Stimulated activated CD4-positive, alpha-beta T cell treated with anti-CD3 and anti-CD28 coated beads, Interleukin-15, amount 100 ng/mL, for 48 hours (primary cell): ENCODE measurements at regions not wholly inside any gene's neighbourhood (a gene's known extent, or its start where the extent isn't known, plus 50 kb on each side); places are given as distances from the start of the nearest gene placed in this dataset.

ENCODE experiments used
- DNase-seq, 2 donors: peaks; one replicate each; pipeline ENCODE4 v3.0.0-alpha.2; 2020; ENCODE audit warnings: low read depth in 2 of 2

GRCh38 chr4:124529131-124529530 lies 183.4 kb downstream of the ANKRD50 start:
- no peak for DNase-seq

DNA sequence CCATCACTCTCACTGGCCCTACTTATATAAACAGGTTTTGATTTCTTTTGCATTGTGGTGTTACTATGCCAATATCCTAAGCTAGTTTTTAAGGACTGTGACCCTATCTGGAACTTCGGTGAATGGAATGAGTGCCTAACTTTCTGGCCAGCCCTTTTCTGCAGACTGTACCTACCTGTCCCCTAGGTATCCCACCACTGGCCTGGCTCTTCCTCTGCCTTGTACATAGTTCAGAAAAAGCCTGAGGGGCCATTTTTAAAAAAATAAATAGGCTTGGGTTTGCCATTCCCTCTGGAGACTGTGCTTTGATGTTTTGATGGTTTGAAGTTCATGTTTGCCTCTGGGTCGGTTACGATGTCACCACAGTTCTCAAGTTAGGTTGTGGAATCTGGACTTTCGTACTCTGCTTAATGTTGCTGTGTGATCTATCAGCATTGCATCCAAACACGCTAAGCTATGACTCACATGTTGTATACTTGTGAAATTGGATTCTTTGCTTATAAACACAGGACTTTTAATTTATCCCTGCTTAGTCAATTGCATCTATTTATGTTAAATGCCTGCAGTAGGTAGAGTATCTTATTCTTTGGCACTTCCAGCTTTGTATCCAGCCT lies 182.0 kb downstream of the ANKRD50 start:
- DNase-seq = no peak

DNA sequence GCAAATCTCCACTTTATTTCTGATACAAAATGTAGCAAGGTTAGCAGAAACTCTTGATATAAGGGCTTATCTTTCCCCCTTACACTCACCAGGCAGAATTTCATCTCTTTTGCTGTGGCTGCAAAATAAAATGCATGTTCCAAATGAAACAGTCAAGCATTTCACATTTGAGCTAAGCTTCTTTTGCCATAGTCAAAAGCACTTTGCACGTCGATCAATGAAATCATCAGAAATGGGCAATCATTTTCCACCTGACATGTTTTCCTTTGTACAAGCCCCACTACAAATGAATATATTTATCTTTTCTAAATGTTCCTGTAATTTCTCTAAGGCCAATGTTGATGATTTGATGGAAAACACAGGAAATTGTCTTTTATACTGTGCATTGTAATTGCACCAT lies 178.4 kb downstream of the ANKRD50 start:
- DNase-seq = no peak

GRCh38 chr4:124535003-124535402 lies 177.5 kb downstream of the ANKRD50 start:
- DNase-seq = no peak

DNA sequence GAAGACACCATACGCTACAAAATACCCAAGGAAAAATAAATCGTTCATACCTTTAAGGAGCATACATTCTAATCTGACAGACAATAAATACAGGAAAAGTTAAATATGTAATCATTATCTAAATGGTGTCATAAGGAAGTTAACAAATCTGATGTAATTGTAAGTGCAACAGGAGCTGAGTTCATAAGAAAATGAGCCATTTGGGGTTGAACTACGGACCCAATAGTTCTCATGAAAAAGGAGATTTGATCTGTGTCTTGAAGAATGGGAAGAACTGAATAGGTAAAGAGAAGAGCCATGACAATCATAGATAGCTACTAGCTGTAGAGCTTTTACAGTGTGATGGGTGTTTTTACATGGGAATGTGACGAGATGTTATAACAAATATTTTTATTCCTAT lies 175.6 kb downstream of the ANKRD50 start:
- no peak for DNase-seq

GRCh38 chr4:124537971-124538370 lies 174.6 kb downstream of the ANKRD50 start:
- DNase-seq = no peak

GRCh38 chr4:124540014-124540413 lies 172.5 kb downstream of the ANKRD50 start:
- no peak for DNase-seq

GRCh38 chr4:124541652-124542420 lies 170.7 kb downstream of the ANKRD50 start:
- DNase-seq = no peak

- no peak for DNase-seq
Observed at GRCh38 chr4:124555959-124556358, 156.6 kb downstream of the ANKRD50 start.

DNA sequence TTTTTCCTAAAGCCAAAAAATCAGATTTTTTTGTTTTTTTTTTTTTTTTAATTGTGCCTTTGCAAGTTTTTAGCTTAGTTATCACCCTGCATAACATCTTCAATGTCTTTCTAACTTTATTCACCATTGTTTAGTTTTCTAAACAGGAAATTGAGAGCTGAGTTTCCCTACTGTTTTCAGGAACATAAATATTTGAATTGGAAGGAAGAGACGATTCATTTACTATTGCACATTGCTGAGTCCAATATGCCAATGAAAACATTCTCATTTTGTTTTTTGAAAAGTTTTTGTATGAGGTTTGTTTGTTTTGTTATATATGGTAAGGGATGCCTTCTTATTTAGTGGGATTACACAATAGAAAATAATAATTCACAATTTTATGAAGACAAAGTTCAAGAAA lies 148.4 kb downstream of the ANKRD50 start:
- DNase-seq = no peak

- DNase-seq = no peak
Observed at GRCh38 chr4:124565371-124565770, 147.2 kb downstream of the ANKRD50 start.

GRCh38 chr4:124566030-124566429 lies 146.5 kb downstream of the ANKRD50 start:
- no peak for DNase-seq

DNA sequence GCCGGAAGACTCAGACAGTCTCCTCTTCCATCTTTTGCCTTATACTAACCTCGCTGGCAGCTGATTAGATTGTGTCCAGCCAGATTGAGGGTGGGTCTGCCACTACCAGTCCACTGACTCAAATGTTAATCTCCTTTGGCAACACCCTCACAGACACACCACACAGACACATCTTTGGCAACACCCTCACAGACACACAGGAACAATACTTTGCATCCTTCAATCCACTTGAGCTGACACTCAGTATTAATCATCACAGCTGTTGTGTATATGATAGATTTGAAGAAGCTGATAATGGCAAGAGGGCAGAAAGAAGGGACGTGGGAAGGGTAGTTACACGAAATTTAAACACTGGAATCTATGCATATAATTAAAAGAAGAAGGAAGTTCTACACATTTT lies 139.5 kb downstream of the ANKRD50 start:
- no peak for DNase-seq

DNA sequence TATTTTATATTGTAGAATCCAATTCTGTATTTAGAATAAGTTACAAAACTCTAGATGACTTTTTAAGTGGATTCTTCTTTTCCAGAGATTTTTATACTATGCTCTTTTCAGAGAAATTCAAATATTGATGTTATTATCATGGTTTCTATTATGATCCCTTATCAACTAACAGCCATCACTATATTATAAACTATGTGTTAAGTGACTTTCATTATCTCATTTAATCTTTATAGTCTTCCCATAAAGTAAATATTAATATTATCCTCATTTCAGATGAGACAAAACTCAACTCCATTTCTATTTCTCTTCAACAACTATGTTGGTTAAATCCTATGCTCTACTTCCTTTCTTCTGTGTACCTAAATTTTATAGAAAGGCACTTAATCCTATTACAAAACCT lies 132.6 kb downstream of the ANKRD50 start:
- DNase-seq = no peak

DNA sequence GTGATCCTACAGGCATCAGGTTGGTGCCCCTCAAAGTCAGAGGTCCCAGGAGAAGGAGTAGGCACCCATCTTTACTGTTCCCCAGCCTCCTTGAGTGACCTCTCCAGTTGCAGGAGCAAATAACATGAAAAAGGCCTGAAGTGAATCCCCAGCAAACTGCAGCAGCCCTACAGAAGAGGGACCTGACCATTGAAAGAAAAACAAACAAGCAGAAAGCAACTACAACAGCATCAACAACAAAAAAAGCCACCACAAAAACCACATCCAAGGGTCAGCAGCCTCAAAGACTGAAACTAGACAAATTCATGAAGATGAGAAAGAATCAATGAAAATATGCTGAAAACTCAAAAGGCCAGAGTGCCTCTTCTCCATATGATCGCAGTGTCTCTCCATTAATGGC lies 128.7 kb downstream of the ANKRD50 start:
- DNase-seq = no peak

GRCh38 chr4:124589786-124590185 lies 122.7 kb downstream of the ANKRD50 start:
- no peak for DNase-seq

DNA sequence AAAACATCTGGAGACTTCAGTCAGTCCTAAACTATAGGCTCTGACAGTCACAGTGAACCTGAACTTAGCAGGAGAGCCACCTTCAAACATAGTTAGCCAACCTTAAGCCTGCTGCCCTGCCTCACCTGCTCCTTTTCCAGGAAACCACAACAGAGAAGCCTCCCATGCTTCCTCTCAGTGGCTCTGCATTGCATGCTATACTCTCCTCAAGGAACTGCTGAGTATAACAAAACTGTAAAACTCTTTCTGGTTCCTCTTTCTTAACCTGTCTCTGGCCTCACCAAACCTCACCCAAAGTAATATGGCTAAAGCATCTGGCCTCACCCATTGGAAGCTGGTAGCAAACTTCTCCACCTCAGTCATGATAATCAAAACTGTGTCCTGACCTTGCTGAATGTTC lies 122.1 kb downstream of the ANKRD50 start:
- no peak for DNase-seq

- no peak for DNase-seq
Observed at GRCh38 chr4:124591637-124592036, 120.9 kb downstream of the ANKRD50 start.

- no peak for DNase-seq
Observed at GRCh38 chr4:124593494-124593893, 119.0 kb downstream of the ANKRD50 start.

GRCh38 chr4:124594945-124595344 lies 117.6 kb downstream of the ANKRD50 start:
- DNase-seq = no peak

GRCh38 chr4:124596816-124597215 lies 115.7 kb downstream of the ANKRD50 start:
- DNase-seq = no peak

- DNase-seq = no peak
Observed at GRCh38 chr4:124610211-124610610, 102.3 kb downstream of the ANKRD50 start.
